AG04449 (cell line): ENCODE measurements at regions not wholly inside any gene's neighbourhood (a gene's known extent, or its start where the extent isn't known, plus 50 kb on each side); places are given as distances from the start of the nearest gene placed in this dataset.
A peak's percentile ranks its signal among the peaks of the same experiment; 100 is the strongest.

Experiments
- CTCF ChIA-PET: fragments of 350-600 bp; formaldehyde crosslinking; extraction: SDS; loops from one replicate; lab custom pipeline; 2021; ENCODE audit warnings: antibody characterized with exemption; lab: Yijun Ruan, JAX
- POLR2A ChIA-PET: fragments of 400-600, 350-600 bp; formaldehyde crosslinking; extraction: SDS; loops from one replicate; lab custom pipeline; 2020; ENCODE audit warnings: antibody characterized with exemption, inconsistent platforms; lab: Yijun Ruan, JAX
- DNase-seq: peaks from one replicate; pipeline ENCODE4 v3.0.0-alpha.2; 2010; ENCODE audit warnings: low read depth, low spot score
- H3K4me3 ChIP-seq: 2 replicates; pipeline ENCODE4 v1.5.1; 2011; ENCODE audit warnings: low read depth, mild to moderate bottlenecking, control low read depth, low read length
- TF ChIP-seq, protein P1 (sequence below): IDR thresholded peaks from one replicate; pipeline ENCODE4 v1.5.1; 2011; ENCODE audit warnings: mild to moderate bottlenecking, moderate library complexity, low read length, control low read depth, inconsistent platforms; ENCODE audit not compliant: insufficient read depth; ENCODE audit errors: missing control alignments

DNA sequence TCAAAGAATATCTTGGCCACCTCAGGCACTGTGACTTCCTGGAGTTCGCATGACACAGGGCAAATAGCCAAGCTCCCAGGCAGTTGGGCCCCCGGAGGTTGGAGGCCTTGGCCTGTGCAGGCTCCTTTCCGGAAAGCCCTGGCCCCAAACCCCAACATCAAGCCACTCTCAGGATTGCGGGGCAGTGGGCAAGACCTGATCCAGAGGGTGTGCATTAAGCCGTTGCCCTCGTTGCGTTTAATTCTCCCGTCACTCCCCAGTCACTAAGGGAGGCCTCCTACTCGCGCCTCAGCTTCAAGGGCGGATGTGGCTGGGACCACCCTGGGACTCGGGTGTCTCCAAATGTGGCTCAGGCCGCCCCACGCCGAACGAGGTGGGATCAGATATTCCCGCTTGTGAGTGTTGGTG lies 60.1 kb downstream of the TMEM174 start:
- TF ChIP-seq, protein P1, sequence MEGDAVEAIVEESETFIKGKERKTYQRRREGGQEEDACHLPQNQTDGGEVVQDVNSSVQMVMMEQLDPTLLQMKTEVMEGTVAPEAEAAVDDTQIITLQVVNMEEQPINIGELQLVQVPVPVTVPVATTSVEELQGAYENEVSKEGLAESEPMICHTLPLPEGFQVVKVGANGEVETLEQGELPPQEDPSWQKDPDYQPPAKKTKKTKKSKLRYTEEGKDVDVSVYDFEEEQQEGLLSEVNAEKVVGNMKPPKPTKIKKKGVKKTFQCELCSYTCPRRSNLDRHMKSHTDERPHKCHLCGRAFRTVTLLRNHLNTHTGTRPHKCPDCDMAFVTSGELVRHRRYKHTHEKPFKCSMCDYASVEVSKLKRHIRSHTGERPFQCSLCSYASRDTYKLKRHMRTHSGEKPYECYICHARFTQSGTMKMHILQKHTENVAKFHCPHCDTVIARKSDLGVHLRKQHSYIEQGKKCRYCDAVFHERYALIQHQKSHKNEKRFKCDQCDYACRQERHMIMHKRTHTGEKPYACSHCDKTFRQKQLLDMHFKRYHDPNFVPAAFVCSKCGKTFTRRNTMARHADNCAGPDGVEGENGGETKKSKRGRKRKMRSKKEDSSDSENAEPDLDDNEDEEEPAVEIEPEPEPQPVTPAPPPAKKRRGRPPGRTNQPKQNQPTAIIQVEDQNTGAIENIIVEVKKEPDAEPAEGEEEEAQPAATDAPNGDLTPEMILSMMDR: no peak
- CTCF ChIA-PET: interaction anchor here (0.8 to 3.9 kb wide), 6 partner anchors 9 to 218 kb away, joined by 3 to 27 read pairs (median 4); no protein-coding TSS in a partner anchor
- no peak for DNase-seq
- POLR2A ChIA-PET: interaction anchor here (1.1 kb wide), 1 partner anchor 211 kb away, joined by 3 read pairs; no protein-coding TSS in a partner anchor
- no peak overlapping the region for H3K4me3 ChIP-seq

DNA sequence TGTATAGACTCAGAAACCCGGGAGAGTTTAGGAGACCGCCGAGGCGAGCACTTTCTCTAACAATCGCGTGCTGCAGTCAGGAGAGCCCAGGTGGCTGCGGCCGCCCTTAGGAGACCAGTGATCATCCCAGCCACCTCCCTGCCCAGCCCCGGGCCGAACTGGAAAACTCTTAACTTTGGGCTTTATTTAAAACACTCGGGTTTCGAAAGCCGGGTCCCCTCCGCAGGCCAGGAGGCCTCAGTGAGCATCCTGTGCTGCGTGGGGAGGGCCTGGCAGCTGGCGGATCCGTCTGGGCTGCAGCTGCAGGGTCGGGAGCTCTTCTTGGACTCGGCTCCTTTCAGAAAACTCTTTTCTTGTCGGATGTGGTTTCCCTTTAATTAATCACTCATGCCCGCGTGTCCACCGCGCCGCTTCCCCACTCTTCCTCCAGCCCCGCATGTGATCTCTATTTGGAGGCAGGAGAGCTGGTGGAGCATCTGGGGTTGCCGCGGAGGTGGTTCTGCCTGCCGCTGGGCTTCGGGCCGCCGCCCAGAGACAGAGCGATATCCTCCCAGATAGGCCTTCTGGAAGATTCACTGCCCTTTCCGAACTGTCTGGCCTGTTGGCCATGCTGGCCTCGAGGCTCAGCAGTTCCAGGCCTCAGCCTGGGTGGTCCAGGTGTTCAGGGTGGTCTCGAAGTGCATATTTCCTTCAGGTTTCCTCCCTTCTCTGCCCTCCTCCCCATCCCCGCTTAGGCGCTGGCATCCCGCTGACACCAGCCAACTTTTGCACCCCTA lies 59.5 kb downstream of the TMEM174 start:
- ChIA-PET POLR2A (interaction anchor here (0.5 to 1.1 kb wide), 2 partner anchors 212 to 217 kb away, joined by 3 read pairs; no protein-coding TSS in a partner anchor), CTCF (interaction anchor here (0.8 to 3.9 kb wide), 6 partner anchors 9 to 17 kb away, joined by 3 to 27 read pairs (median 4); no protein-coding TSS in a partner anchor)
- no peak overlapping the region for H3K4me3 ChIP-seq
- TF ChIP-seq, protein P1: no peak
- DNase-seq: no peak

DNA sequence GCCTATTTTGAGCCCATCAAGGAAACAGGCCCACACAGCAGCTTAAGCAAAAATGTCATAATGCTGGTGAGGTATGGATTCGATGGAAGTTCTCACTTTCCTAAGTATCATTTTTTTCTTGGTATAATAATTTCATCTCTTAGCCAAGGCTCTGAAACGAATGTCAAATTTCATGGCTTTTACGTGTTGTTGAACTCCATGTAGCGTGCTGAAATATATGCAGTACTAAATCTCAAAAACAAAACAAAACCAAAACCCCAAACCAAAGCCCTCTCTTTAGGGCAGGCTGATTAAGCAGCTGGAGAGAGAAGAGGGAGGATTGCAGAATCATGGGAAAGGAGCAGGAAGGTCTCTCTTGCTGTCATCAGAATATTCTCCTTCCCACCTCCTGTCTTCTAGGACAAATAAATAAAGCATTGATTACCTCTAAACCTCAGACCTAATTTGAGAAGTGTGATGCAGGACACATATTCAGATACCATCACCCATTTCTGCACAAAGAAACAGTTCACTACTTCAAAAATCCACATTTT lies 58.3 kb downstream of the TMEM174 start:
- TF ChIP-seq, protein P1: no peak
- no peak for DNase-seq
- CTCF ChIA-PET: interaction anchor here (1.3 to 3.9 kb wide), 4 partner anchors 11 to 81 kb away, joined by 3 to 27 read pairs (median 6); no protein-coding TSS in a partner anchor
- no peak overlapping the region for H3K4me3 ChIP-seq
- POLR2A ChIA-PET: interaction anchor here (0.8 kb wide), 1 partner anchor 661 kb away, joined by 3 read pairs; no protein-coding TSS in a partner anchor

DNA sequence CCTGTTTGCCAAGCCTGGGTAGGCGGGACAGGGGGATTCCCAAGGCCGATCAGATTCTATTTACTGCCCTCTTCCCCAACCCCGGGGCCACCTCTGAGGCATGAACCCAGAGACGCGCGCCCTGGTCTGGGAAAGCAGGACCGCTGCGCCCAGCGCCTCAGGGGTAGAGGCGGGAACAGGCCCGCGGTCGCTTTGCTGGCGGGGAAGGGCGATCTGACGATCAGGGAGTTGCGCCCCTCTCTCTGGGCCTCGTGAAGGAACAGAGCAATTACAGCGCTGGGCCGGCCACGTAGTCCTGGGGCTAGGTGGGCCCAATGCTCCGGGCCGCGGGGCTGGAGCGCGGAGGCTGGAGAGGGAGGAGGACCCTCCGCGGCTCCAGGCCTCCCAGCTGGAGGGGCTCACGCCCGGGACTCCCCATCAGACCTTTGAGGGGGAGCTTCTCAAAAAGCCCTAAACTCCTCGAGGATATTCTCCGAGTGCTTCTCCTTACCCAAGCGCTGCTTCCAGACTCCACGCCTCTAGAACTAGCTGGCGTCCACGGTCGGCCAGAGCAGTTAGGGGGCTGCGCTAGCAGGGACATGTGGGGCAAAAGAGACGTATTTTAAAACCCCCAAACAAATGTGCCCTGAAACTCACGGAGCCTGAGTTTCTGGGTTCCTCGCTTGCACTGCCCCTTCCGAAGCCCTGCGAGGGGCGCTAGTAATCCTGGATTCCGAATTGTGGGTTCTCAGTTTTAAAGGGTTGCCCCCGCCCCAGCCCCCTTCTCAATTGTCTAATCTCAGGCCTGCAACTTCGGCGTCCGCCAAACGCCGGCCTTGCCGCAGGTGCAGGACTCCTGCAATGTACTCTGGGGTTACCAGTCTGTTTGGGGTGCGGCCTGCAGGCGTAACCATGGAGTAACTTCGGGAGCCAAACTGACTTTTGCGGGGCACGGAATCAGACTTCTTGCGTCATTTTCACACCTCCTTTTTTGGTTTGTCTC lies 57.6 kb downstream of the TMEM174 start:
- ChIA-PET CTCF (interaction anchor here (1.3 to 8.7 kb wide), 7 partner anchors 10 to 220 kb away, joined by 3 to 193 read pairs (median 8); no protein-coding TSS in a partner anchor), POLR2A (interaction anchor here (0.8 kb wide), 1 partner anchor 662 kb away, joined by 3 read pairs; no protein-coding TSS in a partner anchor)
- DNase-seq: no peak
- TF ChIP-seq, protein P1: no peak
- no peak overlapping the region for H3K4me3 ChIP-seq

DNA sequence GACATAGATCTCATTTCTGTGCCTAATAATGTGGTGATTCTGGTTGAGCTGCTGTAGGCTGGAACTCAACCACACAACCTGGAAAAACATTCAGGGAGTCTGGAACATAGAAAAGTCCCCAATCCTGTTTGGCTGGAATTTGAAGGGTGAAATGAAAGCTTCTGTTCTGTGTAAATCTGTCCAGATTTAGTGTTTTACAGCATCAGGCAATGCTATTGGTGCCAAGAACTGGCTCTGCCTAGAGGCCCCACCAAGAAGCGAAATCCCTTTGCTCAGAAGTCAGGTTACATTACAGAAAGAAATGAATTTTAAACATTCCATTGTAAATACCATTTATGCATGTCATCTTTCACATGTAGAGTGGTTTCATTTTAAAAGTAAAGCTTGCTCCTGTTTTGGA lies 56.3 kb downstream of the TMEM174 start:
- TF ChIP-seq, protein P1: no peak
- peak; percentile 61 for DNase-seq
- H3K4me3 ChIP-seq: no peak overlapping the region
- ChIA-PET CTCF (interaction anchor here (0.6 to 8.7 kb wide), 10 partner anchors 9 to 226 kb away, joined by 3 to 193 read pairs (median 6); no protein-coding TSS in a partner anchor), POLR2A (interaction anchor here (0.8 to 1.3 kb wide), 3 partner anchors 13 to 220 kb away, joined by 4 to 5 read pairs (median 4); partner anchors contain the start of gene FOXD1)
